ENCODE measurements at regions not wholly inside any gene's neighbourhood (a gene's known extent, or its start where the extent isn't known, plus 50 kb on each side); places are given as distances from the start of the nearest gene placed in this dataset.

DNA sequence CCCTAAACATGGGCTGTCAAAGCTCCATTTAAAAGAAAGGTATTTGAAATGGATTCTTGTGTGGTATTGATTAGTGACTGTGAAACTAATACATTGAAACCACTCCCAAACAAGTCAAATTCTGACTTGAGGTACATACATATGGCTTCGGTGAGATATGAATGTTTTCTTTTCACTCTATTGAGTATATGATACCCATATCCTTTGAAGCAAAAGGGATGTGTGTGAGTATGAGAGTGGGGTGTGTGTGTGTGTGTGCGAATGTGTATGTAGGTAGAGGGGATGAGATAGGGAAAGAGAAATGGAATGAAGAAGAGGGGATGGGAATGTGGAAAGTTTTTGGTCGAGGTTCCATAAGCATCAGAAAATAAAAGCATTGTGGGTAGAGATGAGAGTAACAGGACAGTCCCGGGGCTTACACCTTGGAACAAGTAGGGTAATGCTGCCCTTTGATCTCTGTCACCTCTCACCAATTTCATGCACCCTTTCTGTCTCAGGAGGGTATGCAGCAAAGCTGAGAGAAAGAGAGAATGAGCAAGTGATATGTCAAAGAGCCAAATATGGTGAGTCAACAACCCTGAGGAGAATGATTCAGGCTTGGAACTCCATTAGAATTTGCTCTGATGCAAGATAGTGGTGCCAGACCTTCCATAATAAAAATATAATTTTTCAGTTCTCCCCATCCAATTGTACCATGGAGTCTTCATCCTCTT, 64.0 kb upstream of the ZEB2 start:
- DNase-seq (ENCODE audit: low spot score) = no peak

DNA sequence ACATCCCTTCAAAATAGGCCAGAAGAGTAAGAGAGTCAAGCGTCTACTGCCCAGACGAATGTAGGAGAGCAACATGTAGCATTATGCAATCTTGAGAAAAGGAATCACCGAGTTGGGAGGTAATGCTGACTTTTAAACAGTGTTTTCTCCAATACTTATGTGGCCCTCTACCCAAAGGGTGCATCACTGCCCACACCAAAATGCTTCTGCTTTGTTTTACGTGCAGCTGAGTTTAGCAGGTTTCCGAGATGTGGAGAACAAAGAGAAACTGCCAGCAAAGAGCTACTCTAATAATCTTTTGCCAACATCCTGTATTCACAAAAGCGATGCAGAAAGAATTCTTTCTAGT, 63.4 kb upstream of the ZEB2 start:
- DNase-seq (ENCODE audit: low spot score) = no peak

DNA sequence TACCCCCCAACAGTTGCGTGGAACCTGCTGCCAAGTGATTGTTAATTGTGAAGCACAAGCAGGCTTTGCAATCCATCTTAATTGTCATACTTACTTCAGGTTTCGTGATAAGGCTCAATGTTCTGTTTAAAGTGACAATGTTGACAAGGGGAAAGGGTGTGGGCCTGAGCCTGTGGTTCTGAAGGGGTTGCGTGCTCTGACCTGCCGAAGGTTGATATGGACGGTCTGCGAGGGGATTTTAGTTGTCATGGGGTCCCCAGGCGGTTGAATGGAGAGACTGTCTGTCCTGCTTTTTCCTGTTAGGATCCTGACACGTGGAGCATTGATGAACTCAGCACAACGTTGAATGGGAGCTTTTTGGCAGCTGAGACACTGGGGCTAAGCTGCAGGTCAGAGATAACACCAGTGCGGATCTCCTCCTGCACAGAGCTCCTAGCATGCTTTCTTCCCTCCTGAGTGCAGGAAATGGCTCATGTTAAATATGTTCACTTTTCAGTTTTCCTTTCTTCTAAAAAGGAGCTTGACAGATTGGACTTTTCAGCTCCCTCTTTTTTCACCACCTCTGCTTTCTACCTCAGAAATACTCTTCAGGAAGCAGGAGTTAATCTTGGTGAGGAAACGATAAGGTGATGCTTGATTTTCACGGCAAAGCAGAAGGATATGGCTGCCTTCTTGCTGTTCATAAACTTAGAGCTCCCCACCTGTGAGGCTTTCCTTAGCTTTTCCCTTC, 62.9 kb upstream of the ZEB2 start:
- DNase-seq (ENCODE audit: low spot score) = no peak

DNA sequence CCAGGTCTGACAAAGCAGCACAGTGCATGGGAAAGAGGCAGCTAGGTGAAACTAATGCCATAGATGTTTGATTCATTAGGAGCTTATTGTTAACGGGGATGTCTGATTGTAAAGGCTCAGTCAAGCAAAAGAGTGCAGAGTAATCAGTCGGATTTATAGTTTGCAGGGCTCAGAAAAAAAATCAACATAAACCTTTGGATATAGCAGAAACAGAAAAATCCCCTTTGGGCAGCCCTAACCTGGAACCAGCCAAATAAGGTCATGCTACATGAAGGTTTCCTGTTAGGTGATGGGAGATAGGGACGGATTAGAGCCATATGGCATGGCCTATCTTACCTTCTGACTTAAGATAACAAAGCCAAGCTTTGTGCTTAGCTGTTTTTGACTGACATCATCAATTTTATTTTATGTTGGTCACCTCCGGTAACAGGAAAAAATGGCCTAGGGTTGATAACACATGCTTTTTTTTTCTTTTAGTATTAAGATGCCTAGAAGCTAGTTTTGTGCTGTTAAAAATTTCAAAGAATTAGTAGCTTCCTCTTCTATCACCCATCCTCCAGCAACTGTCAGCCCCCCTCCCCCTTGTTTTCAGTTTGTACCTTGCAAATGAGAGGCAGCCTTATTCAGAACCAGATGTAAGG, 60.7 kb upstream of the ZEB2 start:
- DNase-seq (ENCODE audit: low spot score) = no peak

DNA sequence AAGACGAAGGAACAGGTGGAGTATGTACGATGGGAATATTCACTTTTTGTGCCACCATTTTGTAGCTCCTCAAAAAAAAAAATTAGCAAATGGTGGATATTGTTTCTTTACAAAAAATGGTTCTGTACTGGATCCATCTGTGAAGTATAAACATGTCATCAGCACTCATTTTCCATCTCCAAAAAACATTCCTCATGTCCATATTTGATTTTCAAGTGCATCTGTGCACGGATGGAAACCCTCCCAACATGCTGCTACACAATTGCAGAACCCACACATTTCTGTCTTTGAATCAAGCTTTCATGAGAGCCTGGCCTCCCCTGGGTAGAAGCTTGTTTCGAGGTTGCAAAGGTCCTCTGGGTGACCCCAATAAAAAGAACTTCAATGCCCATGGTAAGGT, 59.6 kb upstream of the ZEB2 start:
- no peak for DNase-seq (ENCODE audit: low spot score)

DNA sequence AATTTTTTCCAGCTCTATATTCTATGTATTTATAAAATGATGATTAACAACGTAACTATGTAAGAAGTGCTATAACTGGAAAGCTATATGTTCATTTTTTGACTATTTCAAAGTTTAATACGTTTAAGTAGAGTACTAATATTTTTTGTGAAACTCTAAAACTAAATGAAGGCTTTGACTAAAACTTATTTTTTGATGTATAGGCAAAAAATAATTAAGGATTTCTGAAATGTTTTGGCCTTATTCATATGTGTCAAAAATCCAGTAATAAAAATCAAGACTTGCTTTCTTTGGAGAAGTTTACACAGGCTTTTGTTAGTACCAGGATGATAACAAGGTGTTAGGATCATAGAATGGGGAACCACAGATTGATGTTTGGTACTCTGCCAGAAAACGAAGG, 58.2 kb upstream of the ZEB2 start:
- DNase-seq (ENCODE audit: low spot score) = no peak

DNA sequence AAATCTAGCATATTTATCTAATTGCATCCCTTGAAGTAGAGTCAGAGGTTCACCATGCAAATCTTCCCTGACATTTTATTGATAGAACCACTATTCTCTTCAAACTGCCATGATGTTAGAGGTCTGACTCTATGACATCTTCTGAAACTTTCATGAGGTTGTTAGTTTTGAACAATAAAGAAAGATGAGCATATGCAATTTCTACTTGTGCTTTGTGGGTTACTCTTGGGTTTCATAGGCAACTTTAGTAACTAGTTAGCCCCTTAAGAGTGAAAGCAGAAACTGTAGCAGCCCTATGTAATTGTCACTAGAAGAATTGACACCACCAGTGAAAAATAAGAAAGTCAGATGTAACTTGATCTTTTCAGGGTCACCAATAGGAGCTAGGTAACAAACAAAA, 53.1 kb upstream of the ZEB2 start:
- no peak for DNase-seq (ENCODE audit: low spot score)

DNA sequence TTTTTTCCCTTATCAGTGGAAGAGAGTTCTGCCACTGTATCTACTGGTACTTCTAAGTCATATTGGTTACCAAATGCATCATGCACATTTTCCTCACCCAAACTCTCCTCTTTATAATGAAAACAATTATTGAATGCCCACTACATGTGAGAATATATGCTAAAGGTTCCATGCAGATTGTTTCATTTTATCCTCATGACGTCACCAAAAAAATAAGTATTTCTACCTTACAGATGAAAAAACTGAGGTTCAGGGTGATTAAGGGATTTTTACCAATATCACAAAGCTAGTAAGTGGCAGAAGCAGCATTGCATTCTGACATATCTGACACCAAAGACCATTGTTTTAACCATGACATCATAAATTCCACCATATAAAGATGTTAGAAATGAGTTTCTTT, 51.9 kb upstream of the ZEB2 start:
- DNase-seq (ENCODE audit: low spot score) = no peak

DNA sequence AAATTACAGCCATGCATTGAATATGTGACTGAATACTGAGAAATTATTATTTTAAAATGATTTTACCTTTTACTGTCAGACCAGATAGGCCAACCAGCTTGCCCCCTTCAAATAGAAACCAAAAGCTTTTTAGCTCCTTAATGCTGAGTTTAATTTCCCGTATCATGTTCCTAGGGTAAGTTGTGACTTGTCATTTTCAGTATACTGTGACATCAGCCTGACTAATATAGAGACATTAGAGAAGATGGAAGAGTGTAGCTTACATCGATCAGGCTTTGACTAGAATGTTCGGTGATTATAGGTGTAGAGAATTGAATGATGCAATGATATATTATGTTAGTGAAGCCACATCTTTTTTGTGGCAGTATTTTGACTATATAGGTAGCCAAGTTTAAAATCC, 50.6 kb upstream of the ZEB2 start:
- DNase-seq (ENCODE audit: low spot score) = no peak

Data from iPS-NIHi11 (cell line).